SU-DHL-6 (cell line): ENCODE measurements at regions not wholly inside any gene's neighbourhood (a gene's known extent, or its start where the extent isn't known, plus 50 kb on each side); places are given as distances from the start of the nearest gene placed in this dataset.

ENCODE experiments used
- H2AFZ ChIP-seq: fragments of 200-600 bp; sonication (generic); 2 replicates; pipeline ENCODE4 v1.6.1; 2014; ENCODE audit warnings: low read depth, mild to moderate bottlenecking, moderate library complexity, mixed read lengths, antibody characterized with exemption, low read length; ENCODE audit not compliant: severe bottlenecking
- H3F3A ChIP-seq: fragments of 200-600 bp; shearing (Covaris generic); 2 replicates; pipeline ENCODE4 v1.6.0; 2016; ENCODE audit warnings: antibody characterized with exemption, mild to moderate bottlenecking; ENCODE audit not compliant: insufficient read depth
- H3K27ac ChIP-seq: fragments of 200-600 bp; sonication (generic); 2 replicates; pipeline ENCODE4 v1.5.1; 2016; ENCODE audit warnings: low read depth, mild to moderate bottlenecking, low read length, moderate library complexity, mixed read lengths
- H3K27me3 ChIP-seq: fragments of 200-600 bp; sonication (generic), shearing (Covaris generic); 2 replicates; pipeline ENCODE4 v1.6.0; 2014; ENCODE audit warnings: mild to moderate bottlenecking, low read length
- H3K36me3 ChIP-seq: fragments of 200-600 bp; sonication (generic); 2 replicates; pipeline ENCODE4 v1.6.1; 2014; ENCODE audit warnings: mild to moderate bottlenecking, low read length, mixed read lengths
- H3K4me2 ChIP-seq: fragments of 300-600, 200-600 bp; shearing (Covaris generic), sonication (generic); 2 replicates; pipeline ENCODE4 v1.6.0; 2014; ENCODE audit warnings: low read length, low read depth, mild to moderate bottlenecking; ENCODE audit not compliant: poor library complexity, severe bottlenecking
- H3K4me3 ChIP-seq: fragments of 200-600 bp; sonication (generic); 2 replicates; pipeline ENCODE4 v1.5.1; 2014; ENCODE audit warnings: antibody characterized with exemption, low read length, mild to moderate bottlenecking, mixed read lengths; ENCODE audit not compliant: insufficient read depth, poor library complexity, severe bottlenecking
- H3K79me2 ChIP-seq: fragments of 200-600 bp; sonication (generic); 2 replicates; pipeline ENCODE4 v1.6.1; 2014; ENCODE audit warnings: mild to moderate bottlenecking, low read length, moderate library complexity; ENCODE audit not compliant: insufficient read depth
- H3K9ac ChIP-seq: fragments of 200-600 bp; sonication (generic); 2 replicates; pipeline ENCODE4 v1.7.0; 2014; ENCODE audit warnings: mild to moderate bottlenecking, low read length
- H3K9me2 ChIP-seq: fragments of 200-600 bp; sonication (generic); replicated peaks from 2 replicates; pipeline ENCODE4 v1.6.1; 2014; ENCODE audit warnings: low read length; ENCODE audit not compliant: insufficient read depth
- H3K9me3 ChIP-seq: fragments of 200-600 bp; sonication (generic); 2 replicates; pipeline ENCODE4 v1.6.1; 2014; ENCODE audit warnings: low read length, mixed read lengths; ENCODE audit not compliant: insufficient read depth
- H4K20me1 ChIP-seq: fragments of 200-600 bp; sonication (generic); 2 replicates; pipeline ENCODE4 v1.6.1; 2014; ENCODE audit warnings: low read depth, mild to moderate bottlenecking, antibody characterized with exemption, low read length, moderate library complexity, mixed read lengths
- EZH2phosphoT487 ChIP-seq: fragments of 200-600 bp; sonication (generic), shearing (Covaris generic); conservative IDR thresholded peaks from 2 replicates; pipeline ENCODE4 v1.6.1; 2018; ENCODE audit warnings: mild to moderate bottlenecking, antibody characterized with exemption, low read length, moderate library complexity, mixed read lengths
- TF ChIP-seq, protein P1 (sequence below): fragments of 200-600 bp; sonication (generic); IDR thresholded peaks from one replicate; pipeline ENCODE4 v1.5.1; 2017; ENCODE audit warnings: antibody characterized with exemption, mild to moderate bottlenecking, low read length, moderate library complexity; ENCODE audit not compliant: insufficient read depth, poor library complexity, severe bottlenecking

DNA sequence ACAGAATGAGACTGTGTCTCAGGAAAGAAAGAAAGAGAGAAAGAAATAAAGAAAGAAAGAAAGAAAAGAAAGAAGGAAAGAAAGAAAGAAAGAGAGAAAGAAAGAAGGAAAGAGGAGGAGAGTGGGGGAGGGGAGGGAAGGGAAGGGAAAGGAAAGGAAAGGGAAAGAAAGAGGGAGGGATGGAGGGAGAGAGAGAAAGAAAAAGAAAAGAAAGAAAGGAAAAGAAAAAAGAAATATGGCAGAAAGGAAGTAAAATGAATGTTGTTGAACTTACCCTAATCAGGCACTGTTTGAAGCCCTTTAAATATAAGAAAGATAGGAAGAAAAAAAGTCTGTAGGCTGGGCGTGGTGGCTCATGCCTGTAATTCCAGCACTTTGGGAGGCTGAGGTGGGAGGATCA, 276.1 kb downstream of the INSC start:
- Histone ChIP-seq H3K9ac (no peak overlapping the region), H3K4me3 (no peak overlapping the region), H4K20me1 (no peaks in the 10 kb centered on the region), H3K79me2 (no peaks in the 10 kb centered on the region), H3K4me2 (no peak overlapping the region), H3K27ac (no peak overlapping the region), H3K36me3 (no peaks in the 10 kb centered on the region), H3K9me3 (no peaks in the 10 kb centered on the region), H3K27me3 (no peaks in the 10 kb centered on the region), H2AFZ (no peak overlapping the region), H3F3A (no peaks in the 10 kb centered on the region), H3K9me2 (no peaks in the 10 kb centered on the region)
- no peak for TF ChIP-seq EZH2phosphoT487
- TF ChIP-seq, protein P1, sequence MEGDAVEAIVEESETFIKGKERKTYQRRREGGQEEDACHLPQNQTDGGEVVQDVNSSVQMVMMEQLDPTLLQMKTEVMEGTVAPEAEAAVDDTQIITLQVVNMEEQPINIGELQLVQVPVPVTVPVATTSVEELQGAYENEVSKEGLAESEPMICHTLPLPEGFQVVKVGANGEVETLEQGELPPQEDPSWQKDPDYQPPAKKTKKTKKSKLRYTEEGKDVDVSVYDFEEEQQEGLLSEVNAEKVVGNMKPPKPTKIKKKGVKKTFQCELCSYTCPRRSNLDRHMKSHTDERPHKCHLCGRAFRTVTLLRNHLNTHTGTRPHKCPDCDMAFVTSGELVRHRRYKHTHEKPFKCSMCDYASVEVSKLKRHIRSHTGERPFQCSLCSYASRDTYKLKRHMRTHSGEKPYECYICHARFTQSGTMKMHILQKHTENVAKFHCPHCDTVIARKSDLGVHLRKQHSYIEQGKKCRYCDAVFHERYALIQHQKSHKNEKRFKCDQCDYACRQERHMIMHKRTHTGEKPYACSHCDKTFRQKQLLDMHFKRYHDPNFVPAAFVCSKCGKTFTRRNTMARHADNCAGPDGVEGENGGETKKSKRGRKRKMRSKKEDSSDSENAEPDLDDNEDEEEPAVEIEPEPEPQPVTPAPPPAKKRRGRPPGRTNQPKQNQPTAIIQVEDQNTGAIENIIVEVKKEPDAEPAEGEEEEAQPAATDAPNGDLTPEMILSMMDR, result no peak

DNA sequence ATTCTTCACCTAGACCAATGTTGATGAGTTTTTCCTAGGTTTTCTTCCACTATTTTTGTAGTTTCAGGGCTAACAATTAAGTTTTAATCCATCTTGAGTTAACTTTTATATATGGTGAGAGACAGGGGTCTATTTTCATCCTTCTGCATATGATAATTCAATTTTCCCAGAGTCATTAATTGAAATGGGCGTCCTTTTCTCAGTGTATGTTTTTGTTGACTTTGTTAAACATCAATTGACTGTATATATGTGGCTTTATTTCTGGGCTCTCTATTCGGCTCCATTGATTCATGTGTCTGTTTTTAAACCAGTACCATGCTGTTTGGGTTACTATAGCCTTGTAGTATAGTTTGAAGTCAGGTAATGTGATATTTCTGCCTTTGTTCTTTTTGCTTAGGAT, 282.1 kb downstream of the INSC start:
- Histone ChIP-seq H3K4me3 (no peak overlapping the region), H4K20me1 (no peaks in the 10 kb centered on the region), H3K36me3 (no peaks in the 10 kb centered on the region), H3K27me3 (no peaks in the 10 kb centered on the region), H2AFZ (no peak overlapping the region), H3K4me2 (no peak overlapping the region), H3K9ac (no peak overlapping the region), H3F3A (no peaks in the 10 kb centered on the region), H3K9me2 (no peaks in the 10 kb centered on the region), H3K27ac (no peak overlapping the region), H3K79me2 (no peaks in the 10 kb centered on the region), H3K9me3 (no peaks in the 10 kb centered on the region)
- TF ChIP-seq, protein P1, result no peak
- no peak for TF ChIP-seq EZH2phosphoT487

DNA sequence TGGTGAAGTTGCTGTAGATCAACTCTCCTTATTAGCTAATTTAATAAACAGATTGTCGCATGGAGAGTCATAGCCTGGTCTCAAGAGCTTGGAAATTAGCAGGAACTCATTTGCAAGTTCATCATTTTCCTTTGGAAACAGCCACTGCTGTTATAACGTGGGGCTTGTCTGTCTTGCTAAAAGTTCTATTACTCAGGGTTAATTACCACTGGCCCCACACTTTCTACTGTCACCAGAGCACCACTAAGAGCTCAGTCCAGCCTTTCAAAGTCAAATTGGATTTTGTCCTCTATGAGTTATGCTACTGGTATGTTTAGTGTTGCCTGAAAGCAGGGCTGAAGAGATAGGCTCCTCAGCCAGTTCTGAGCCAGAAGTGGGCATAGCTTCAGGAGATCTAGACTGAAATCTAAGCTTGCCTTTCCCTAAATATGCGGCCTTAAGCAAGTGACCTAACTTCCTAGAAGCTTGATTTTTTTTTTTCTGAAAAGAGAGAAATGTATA, 292.2 kb downstream of the INSC start:
- no peaks in the 10 kb centered on the region for H3K9me2 ChIP-seq
- H4K20me1 ChIP-seq, result no peaks in the 10 kb centered on the region
- no peak overlapping the region for H2AFZ ChIP-seq
- TF ChIP-seq, protein P1, result no peak
- no peak for TF ChIP-seq EZH2phosphoT487
- H3K4me3 ChIP-seq, result no peak overlapping the region
- H3K9me3 ChIP-seq, result no peaks in the 10 kb centered on the region
- H3F3A ChIP-seq, result no peaks in the 10 kb centered on the region
- H3K27ac ChIP-seq, result no peak overlapping the region
- H3K9ac ChIP-seq, result no peak overlapping the region
- H3K4me2 ChIP-seq, result no peak overlapping the region
- H3K79me2 ChIP-seq, result no peaks in the 10 kb centered on the region
- H3K27me3 ChIP-seq, result no peaks in the 10 kb centered on the region
- H3K36me3 ChIP-seq, result no peaks in the 10 kb centered on the region
